ENCODE measurements at regions not wholly inside any gene's neighbourhood (a gene's known extent, or its start where the extent isn't known, plus 50 kb on each side); places are given as distances from the start of the nearest gene placed in this dataset.

DNA sequence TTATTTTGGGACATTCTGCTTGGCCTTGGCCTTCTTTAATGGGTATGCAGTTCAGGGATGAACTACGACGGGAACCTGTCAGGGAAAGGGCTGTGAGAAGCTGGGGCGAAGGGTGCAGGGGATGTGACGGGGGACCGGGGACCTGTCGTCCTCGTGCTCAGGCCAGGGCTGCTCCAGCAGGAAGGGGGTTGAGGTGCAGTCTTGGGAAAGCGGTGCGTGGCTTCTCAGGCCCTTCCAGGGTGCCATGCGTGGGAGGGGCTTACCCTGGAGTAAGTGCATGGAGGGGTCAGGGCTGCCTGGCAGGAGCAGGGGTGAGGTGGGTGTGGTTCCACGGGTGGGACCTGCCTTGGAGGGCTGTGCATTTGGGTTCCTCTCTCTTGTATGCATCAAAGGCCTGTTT, 100.8 kb downstream of the TEX29 start:
- no peaks in the 10 kb centered on the region for H3K4me1 ChIP-seq
- intact Hi-C loops (cut with DNase I) = no loop called here
- no peaks in the 10 kb centered on the region for H3K36me3 ChIP-seq
- no peak overlapping the region for H3K4me3 ChIP-seq
- no peak overlapping the region for H3K27ac ChIP-seq
- ATAC-seq = no peak
- WGBS (ENCODE audit: insufficient coverage, low coverage, low lambda C conversion rate, missing lambda C conversion rate) = 94% methylated on average over 3 of the region's 11 CpGs
- TF ChIP-seq, protein P1, sequence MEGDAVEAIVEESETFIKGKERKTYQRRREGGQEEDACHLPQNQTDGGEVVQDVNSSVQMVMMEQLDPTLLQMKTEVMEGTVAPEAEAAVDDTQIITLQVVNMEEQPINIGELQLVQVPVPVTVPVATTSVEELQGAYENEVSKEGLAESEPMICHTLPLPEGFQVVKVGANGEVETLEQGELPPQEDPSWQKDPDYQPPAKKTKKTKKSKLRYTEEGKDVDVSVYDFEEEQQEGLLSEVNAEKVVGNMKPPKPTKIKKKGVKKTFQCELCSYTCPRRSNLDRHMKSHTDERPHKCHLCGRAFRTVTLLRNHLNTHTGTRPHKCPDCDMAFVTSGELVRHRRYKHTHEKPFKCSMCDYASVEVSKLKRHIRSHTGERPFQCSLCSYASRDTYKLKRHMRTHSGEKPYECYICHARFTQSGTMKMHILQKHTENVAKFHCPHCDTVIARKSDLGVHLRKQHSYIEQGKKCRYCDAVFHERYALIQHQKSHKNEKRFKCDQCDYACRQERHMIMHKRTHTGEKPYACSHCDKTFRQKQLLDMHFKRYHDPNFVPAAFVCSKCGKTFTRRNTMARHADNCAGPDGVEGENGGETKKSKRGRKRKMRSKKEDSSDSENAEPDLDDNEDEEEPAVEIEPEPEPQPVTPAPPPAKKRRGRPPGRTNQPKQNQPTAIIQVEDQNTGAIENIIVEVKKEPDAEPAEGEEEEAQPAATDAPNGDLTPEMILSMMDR (IDR thresholded peaks at IDR 0.05) = no peak
- no peak for TF ChIP-seq POLR2A (IDR thresholded peaks at IDR 0.05)
- no peaks in the 10 kb centered on the region for H3K9me3 ChIP-seq
- H3K27me3 ChIP-seq = no peaks in the 10 kb centered on the region
- DNase-seq = no peak

DNA sequence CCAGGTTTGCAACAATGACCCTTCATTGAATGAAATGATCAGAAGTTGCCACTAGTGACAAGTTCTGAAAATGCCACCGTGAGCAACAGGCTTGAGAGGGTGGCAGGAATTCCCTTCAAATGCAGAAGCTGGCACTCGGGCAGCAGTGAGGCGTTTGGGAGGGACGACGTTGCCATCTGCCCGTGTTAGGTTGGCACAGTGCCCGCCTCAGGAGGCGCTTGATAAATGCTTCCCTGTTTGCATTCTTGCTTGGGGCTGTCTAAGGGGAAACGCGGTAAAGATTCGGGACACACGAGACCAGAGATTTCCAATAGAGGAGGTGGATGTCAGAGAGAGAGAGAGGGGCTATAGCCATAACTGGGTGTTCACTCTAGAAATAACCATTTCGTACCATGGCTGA, 101.9 kb downstream of the TEX29 start:
- WGBS (ENCODE audit: insufficient coverage, low coverage, low lambda C conversion rate, missing lambda C conversion rate) = 63% methylated on average over 10 of the region's 13 CpGs
- Histone ChIP-seq H3K9me3 (no peaks in the 10 kb centered on the region), H3K27me3 (no peaks in the 10 kb centered on the region), H3K27ac (no peak overlapping the region), H3K4me1 (no peaks in the 10 kb centered on the region), H3K4me3 (no peak overlapping the region), H3K36me3 (no peaks in the 10 kb centered on the region)
- intact Hi-C loops (cut with DNase I) = no loop called here
- ATAC-seq = no peak
- DNase-seq = no peak
- TF ChIP-seq POLR2A (IDR thresholded peaks at IDR 0.05) = no peak
- TF ChIP-seq, protein P1 (IDR thresholded peaks at IDR 0.05) = no peak

DNA sequence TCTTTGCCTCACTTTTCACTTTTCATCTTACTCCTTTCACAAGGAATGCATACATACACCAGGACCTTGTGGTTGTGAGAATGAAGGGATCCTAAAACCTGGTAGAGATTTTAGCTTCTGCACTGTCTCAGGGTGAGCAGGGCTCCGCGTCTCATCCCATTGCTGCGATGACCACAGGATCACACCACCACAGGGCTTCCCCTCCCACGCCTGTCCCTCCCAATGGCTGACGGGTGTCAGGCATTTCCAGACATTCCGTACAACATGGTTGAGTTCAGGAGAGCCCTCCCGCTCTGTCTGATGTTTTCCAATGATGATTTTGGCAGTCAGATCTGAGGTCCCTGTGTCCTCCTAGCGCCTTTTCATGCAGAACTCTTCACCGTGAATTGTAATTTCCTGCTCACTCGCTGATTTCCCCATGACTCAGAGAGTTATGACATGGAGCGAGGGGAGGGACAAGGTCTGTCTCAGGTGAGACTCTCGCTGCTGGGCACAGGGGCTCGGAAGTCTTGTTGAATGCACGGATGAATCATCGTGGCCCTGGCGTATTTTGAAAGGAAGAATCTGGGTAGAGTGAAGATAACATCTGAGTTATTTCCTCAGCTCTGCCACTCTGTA, 102.8 kb downstream of the TEX29 start:
- Histone ChIP-seq H3K4me1 (no peaks in the 10 kb centered on the region), H3K4me3 (no peak overlapping the region), H3K36me3 (no peaks in the 10 kb centered on the region), H3K27me3 (no peaks in the 10 kb centered on the region), H3K27ac (no peak overlapping the region), H3K9me3 (no peaks in the 10 kb centered on the region)
- 64% methylated on average over 16 of the region's 16 CpGs for WGBS (ENCODE audit: insufficient coverage, low coverage, low lambda C conversion rate, missing lambda C conversion rate)
- intact Hi-C loops (cut with DNase I) = no loop called here
- ATAC-seq = no peak
- DNase-seq = no peak
- no peak for TF ChIP-seq POLR2A (IDR thresholded peaks at IDR 0.05)
- TF ChIP-seq, protein P1 (IDR thresholded peaks at IDR 0.05) = no peak

DNA sequence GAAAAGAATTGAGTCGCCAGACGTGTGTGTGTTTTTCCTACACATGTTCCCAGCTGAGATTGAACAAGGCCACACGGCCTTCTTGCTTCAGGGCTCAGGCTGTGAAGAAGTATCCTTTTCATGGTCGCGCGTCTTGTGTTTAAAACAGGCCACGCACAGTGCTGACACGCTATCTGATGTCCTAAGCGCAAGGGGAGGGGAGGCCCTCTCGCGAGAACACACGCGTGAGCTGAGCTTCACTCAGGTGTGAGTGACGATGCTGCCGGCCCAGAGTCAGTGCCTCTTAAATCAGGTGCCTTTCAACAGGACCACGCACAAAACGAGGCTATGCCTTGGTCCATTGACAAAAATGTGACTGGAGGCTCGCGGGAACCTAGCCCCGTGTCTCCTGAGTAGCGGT, 103.7 kb downstream of the TEX29 start:
- H3K4me1 ChIP-seq = no peaks in the 10 kb centered on the region
- no peak overlapping the region for H3K4me3 ChIP-seq
- TF ChIP-seq, protein P1 (IDR thresholded peaks at IDR 0.05) = no peak
- no peak for TF ChIP-seq POLR2A (IDR thresholded peaks at IDR 0.05)
- no peak for ATAC-seq
- intact Hi-C loops (cut with DNase I) = no loop called here
- no peaks in the 10 kb centered on the region for H3K36me3 ChIP-seq
- no peaks in the 10 kb centered on the region for H3K9me3 ChIP-seq
- no peak for DNase-seq
- 76% methylated on average over 13 of the region's 21 CpGs for WGBS (ENCODE audit: insufficient coverage, low coverage, low lambda C conversion rate, missing lambda C conversion rate)
- H3K27ac ChIP-seq = no peak overlapping the region
- H3K27me3 ChIP-seq = no peaks in the 10 kb centered on the region

DNA sequence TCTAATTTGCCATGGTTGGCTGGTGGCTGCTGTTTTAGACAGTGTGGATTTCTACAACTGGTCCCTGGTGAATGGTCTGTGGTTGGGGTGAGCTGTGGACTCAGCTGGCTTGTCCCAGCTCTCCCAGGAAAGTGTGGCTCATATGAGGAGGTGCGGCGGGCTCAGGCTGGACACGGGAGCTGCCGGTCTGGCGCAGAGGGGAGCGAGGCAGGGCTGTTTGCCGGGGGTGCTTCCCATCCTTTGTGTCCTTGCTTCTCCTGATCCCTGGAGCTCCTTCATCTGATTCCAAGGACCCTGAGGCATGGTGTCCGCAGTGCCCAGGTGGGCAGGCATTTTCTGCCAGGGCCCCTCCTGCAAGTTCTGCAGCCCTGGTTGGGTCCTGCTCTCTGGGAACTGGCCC, 104.9 kb downstream of the TEX29 start:
- no peak for ATAC-seq
- TF ChIP-seq POLR2A (IDR thresholded peaks at IDR 0.05) = no peak
- TF ChIP-seq, protein P1 (IDR thresholded peaks at IDR 0.05) = no peak
- H3K36me3 ChIP-seq = no peaks in the 10 kb centered on the region
- no peak overlapping the region for H3K4me3 ChIP-seq
- no peak overlapping the region for H3K27ac ChIP-seq
- no CpG with 5 or more reads among the region's 8 CpGs for WGBS (ENCODE audit: insufficient coverage, low coverage, low lambda C conversion rate, missing lambda C conversion rate)
- intact Hi-C loops (cut with DNase I) = no loop called here
- no peak for DNase-seq
- H3K27me3 ChIP-seq = no peaks in the 10 kb centered on the region
- H3K9me3 ChIP-seq = no peaks in the 10 kb centered on the region
- no peaks in the 10 kb centered on the region for H3K4me1 ChIP-seq
